ENCODE measurements at regions not wholly inside any gene's neighbourhood (a gene's known extent, or its start where the extent isn't known, plus 50 kb on each side); places are given as distances from the start of the nearest gene placed in this dataset.

- H3K4me3 ChIP-seq (replicated peaks in 1 of 3; ENCODE audit: low read depth in 2 of 3, low read length in 3 of 3), result no peak overlapping the region
- no peaks in the 10 kb centered on the region for H3K9me3 ChIP-seq (replicated peaks in 1 of 2; ENCODE audit: control insufficient read depth in 1 of 2, insufficient read depth in 1 of 2, low read length in 2 of 2)
- H3K9me3 Mint-ChIP-seq, result peaks cover 0 to 4% (median 0%) of the 10 kb centered on the region in 7 donors
- intact Hi-C loops (cut with micrococcal nuclease), result no loop called here
- no peak overlapping the region for H2AFZ ChIP-seq (ENCODE audit: insufficient read depth, low read depth, low read length, poor library complexity, severe bottlenecking)
- H3K27ac Mint-ChIP-seq, result no peak overlapping the region
- no peak overlapping the region for H3K9ac ChIP-seq (ENCODE audit: insufficient read depth, low read length, poor library complexity, severe bottlenecking)
- no peak overlapping the region for H3K4me2 ChIP-seq (replicated peaks; ENCODE audit: extremely low read depth, low read length, poor library complexity, severe bottlenecking)
- no peaks in the 10 kb centered on the region for H3K27me3 ChIP-seq (ENCODE audit: control insufficient read depth in 2 of 2, insufficient read depth in 2 of 2, low read length in 2 of 2)
- H3K36me3 Mint-ChIP-seq, result no peaks in the 10 kb centered on the region
- H3K36me3 ChIP-seq (replicated peaks in 1 of 2; ENCODE audit: control insufficient read depth in 1 of 2, insufficient read depth in 2 of 2, low read length in 2 of 2), result no peaks in the 10 kb centered on the region
- no CpG with 5 or more reads among the region's 4 CpGs for WGBS (ENCODE audit: insufficient coverage)
- no peak overlapping the region for H3K4me3 Mint-ChIP-seq
- H3K79me2 ChIP-seq (ENCODE audit: insufficient read depth, low read length), result no peaks in the 10 kb centered on the region
- H4K20me1 ChIP-seq (ENCODE audit: insufficient read depth, low read length), result no peaks in the 10 kb centered on the region
- H3K4me1 ChIP-seq (ENCODE audit: control insufficient read depth in 1 of 2, insufficient read depth in 2 of 2, low read length in 2 of 2), result no peaks in the 10 kb centered on the region
- TF ChIP-seq CTCF (IDR thresholded peaks at IDR 0.05), result no peak
- H3K27ac ChIP-seq (ENCODE audit: low read depth in 1 of 2, low read length in 2 of 2), result no peak overlapping the region
- no peaks in the 10 kb centered on the region for H3K4me1 Mint-ChIP-seq
- DNase-seq, result no peak
- H3K27me3 Mint-ChIP-seq (ENCODE audit: low read depth in 3 of 3), result peaks cover 0 to 1% (median 0%) of the 10 kb centered on the region in 3 donors
Observed at GRCh38 chr7:125675169-125675568, 745.5 kb upstream of the POT1 start.

DNA sequence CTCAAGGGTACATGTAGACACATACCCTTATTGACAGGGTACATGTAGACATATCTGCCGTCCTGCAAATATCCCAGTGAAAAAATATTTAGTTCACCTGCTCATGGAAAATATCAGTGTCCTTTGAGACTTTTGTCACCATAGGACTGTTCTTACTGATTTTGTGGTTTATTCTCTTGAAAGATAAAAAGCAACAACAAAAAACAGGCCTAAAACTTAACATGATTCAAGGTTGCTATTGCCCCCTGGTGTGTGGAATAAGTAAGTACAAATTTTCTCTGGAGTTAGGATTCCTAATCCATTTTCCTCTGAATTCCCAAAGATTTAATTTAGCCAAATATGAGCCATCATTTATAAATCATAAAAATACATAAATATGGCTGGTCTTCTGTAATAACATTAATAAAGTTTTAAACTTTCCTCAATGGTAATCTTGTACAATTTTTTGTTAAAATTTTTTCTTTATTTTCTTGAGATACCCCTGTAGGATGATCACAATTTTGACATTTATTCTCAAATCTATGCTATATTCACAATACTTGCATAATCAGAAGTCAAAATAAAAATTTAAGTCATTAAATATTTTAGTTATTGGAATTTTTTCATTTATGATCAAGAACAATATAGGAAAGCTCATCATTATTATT lies 741.4 kb upstream of the POT1 start:
- no peaks in the 10 kb centered on the region for H3K4me1 Mint-ChIP-seq
- no peaks in the 10 kb centered on the region for H3K36me3 Mint-ChIP-seq
- intact Hi-C loops (cut with micrococcal nuclease), result no loop called here
- H3K27ac ChIP-seq (ENCODE audit: low read depth in 1 of 2, low read length in 2 of 2), result no peak overlapping the region
- no peak overlapping the region for H3K4me3 Mint-ChIP-seq
- H3K9me3 Mint-ChIP-seq, result peaks cover 0 to 2% (median 0%) of the 10 kb centered on the region in 7 donors
- H3K36me3 ChIP-seq (replicated peaks in 1 of 2; ENCODE audit: control insufficient read depth in 1 of 2, insufficient read depth in 2 of 2, low read length in 2 of 2), result no peaks in the 10 kb centered on the region
- H3K4me3 ChIP-seq (replicated peaks in 1 of 3; ENCODE audit: low read depth in 2 of 3, low read length in 3 of 3), result no peak overlapping the region
- no peak for DNase-seq
- H3K9me3 ChIP-seq (replicated peaks in 1 of 2; ENCODE audit: control insufficient read depth in 1 of 2, insufficient read depth in 1 of 2, low read length in 2 of 2), result no peaks in the 10 kb centered on the region
- H3K4me2 ChIP-seq (replicated peaks; ENCODE audit: extremely low read depth, low read length, poor library complexity, severe bottlenecking), result no peak overlapping the region
- WGBS (ENCODE audit: insufficient coverage), result no CpG with 5 or more reads among the region's 1 CpG
- peaks cover 0 to 1% (median 0%) of the 10 kb centered on the region in 3 donors for H3K27me3 Mint-ChIP-seq (ENCODE audit: low read depth in 3 of 3)
- H4K20me1 ChIP-seq (ENCODE audit: insufficient read depth, low read length), result no peaks in the 10 kb centered on the region
- no peaks in the 10 kb centered on the region for H3K79me2 ChIP-seq (ENCODE audit: insufficient read depth, low read length)
- no peaks in the 10 kb centered on the region for H3K4me1 ChIP-seq (ENCODE audit: control insufficient read depth in 1 of 2, insufficient read depth in 2 of 2, low read length in 2 of 2)
- no peak overlapping the region for H3K9ac ChIP-seq (ENCODE audit: insufficient read depth, low read length, poor library complexity, severe bottlenecking)
- H3K27me3 ChIP-seq (ENCODE audit: control insufficient read depth in 2 of 2, insufficient read depth in 2 of 2, low read length in 2 of 2), result no peaks in the 10 kb centered on the region
- H3K27ac Mint-ChIP-seq, result no peak overlapping the region
- peak; percentile 50 for TF ChIP-seq CTCF (IDR thresholded peaks at IDR 0.05)
- H2AFZ ChIP-seq (ENCODE audit: insufficient read depth, low read depth, low read length, poor library complexity, severe bottlenecking), result no peak overlapping the region

Measured in CD14-positive monocyte (primary cell).